Superior temporal gyrus (tissue), 1 donor: ENCODE measurements at regions not wholly inside any gene's neighbourhood (a gene's known extent, or its start where the extent isn't known, plus 50 kb on each side); places are given as distances from the start of the nearest gene placed in this dataset.
"Not testable (repeated sequence)": the region's sequence is repeated elsewhere in the genome, so short reads cannot be mapped to it uniquely, and the experiment has no call there.

Experiments
- DNase-seq: peaks from one replicate; pipeline ENCODE4 v3.0.0-alpha.2; 2016; ENCODE audit errors: extremely low spot score

- DNase-seq: not testable (repeated sequence)
These were observed 1472.2 kb downstream of the FOXD4L5 start for GRCh38 chr9:63812822-63813221.

GRCh38 chr9:63804205-63804604 lies 1480.8 kb downstream of the FOXD4L5 start:
- DNase-seq: not testable (repeated sequence)

GRCh38 chr9:63794081-63794685 lies 1490.8 kb downstream of the FOXD4L5 start:
- not testable (repeated sequence) for DNase-seq

GRCh38 chr9:63787454-63787853 lies 1497.6 kb downstream of the FOXD4L5 start:
- DNase-seq: not testable (repeated sequence)

- not testable (repeated sequence) for DNase-seq
These were observed 1500.0 kb downstream of the FOXD4L5 start for GRCh38 chr9:63785059-63785458.

- DNase-seq: not testable (repeated sequence)
These were observed 1500.6 kb downstream of the FOXD4L5 start for GRCh38 chr9:63784421-63784820.

GRCh38 chr9:63781817-63782439 lies 1503.1 kb downstream of the FOXD4L5 start:
- not testable (repeated sequence) for DNase-seq

- DNase-seq: not testable (repeated sequence)
These were observed 1503.6 kb downstream of the FOXD4L5 start for GRCh38 chr9:63781390-63781789.

- not testable (repeated sequence) for DNase-seq
These were observed 1508.8 kb downstream of the FOXD4L5 start for GRCh38 chr9:63776220-63776619.

GRCh38 chr9:63775092-63775426 lies 1510.0 kb downstream of the FOXD4L5 start:
- DNase-seq: not testable (repeated sequence)

GRCh38 chr9:63774369-63775091 lies 1510.5 kb downstream of the FOXD4L5 start:
- DNase-seq: not testable (repeated sequence)

- DNase-seq: not testable (repeated sequence)
These were observed 1522.8 kb downstream of the FOXD4L5 start for GRCh38 chr9:63762230-63762629.

- not testable (repeated sequence) for DNase-seq
These were observed 1556.0 kb downstream of the FOXD4L5 start for GRCh38 chr9:63729021-63729420.

GRCh38 chr9:63728287-63728686 lies 1556.7 kb downstream of the FOXD4L5 start:
- no peak for DNase-seq

- DNase-seq: not testable (repeated sequence)
These were observed 1576.7 kb downstream of the FOXD4L5 start for GRCh38 chr9:63708285-63708684.

GRCh38 chr9:63704456-63704855 lies 1580.6 kb downstream of the FOXD4L5 start:
- DNase-seq: not testable (repeated sequence)

- DNase-seq: not testable (repeated sequence)
These were observed 1581.3 kb downstream of the FOXD4L5 start for GRCh38 chr9:63703670-63704069.

GRCh38 chr9:63703138-63703665 lies 1581.8 kb downstream of the FOXD4L5 start:
- not testable (repeated sequence) for DNase-seq
